ENCODE measurements at regions not wholly inside any gene's neighbourhood (a gene's known extent, or its start where the extent isn't known, plus 50 kb on each side); places are given as distances from the start of the nearest gene placed in this dataset.
A peak's percentile ranks its signal among the peaks of the same experiment; 100 is the strongest.

DNA sequence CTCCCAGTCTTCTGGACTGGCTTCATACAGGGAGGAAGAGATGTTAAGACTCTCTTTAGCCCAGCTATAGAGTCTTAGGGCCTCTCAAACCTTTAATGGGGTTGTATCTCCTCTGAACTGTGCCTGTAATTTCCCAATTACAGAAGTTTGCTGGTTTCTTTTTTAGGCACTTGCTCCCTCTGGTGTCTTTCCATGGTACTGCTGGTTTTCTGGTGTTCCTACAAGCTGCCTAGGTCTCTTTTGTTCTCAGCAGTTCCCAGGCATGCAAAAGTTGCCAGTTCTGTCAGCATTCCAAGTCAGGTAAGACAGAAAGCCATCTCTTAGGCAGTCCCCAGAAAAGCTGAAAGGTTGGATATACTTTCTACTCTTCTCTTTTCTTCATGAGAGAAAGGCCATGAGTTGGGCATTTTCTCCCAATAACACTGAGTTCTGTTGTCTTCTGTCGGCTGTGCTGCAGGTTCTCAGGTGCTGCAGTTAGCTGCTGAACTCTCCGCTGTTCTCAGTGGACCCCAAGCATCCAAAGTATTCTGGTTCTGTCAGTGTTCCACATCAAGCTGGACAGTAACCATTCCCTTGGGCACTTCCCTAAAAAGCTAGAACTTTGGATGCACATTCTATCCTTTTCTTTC, 54.4 kb upstream of the EHHADH start:
- Histone ChIP-seq H2BK20ac (ENCODE audit: low read depth, low read length) (no peak overlapping the region), H3K36me3 (ENCODE audit: control insufficient read depth, insufficient read depth, low read length) (peaks cover 3% of the 10 kb centered on the region), H3K9me3 (ENCODE audit: control insufficient read depth, insufficient read depth, low read length) (peaks cover 6% of the 10 kb centered on the region), H4K91ac (ENCODE audit: insufficient read depth, low read depth, low read length) (no peak overlapping the region), H2BK120ac (ENCODE audit: low read depth, low read length) (no peak overlapping the region), H3K79me1 (ENCODE audit: low read depth in 1 of 2, low read length in 2 of 2) (no peaks in the 10 kb centered on the region; a peak in 1 of 4 replicates), H2AFZ (replicated peaks; ENCODE audit: low read length, poor library complexity) (no peak overlapping the region), H3K14ac (replicated peaks; ENCODE audit: low read depth, low read length) (no peak overlapping the region), H3K27me3 (ENCODE audit: control insufficient read depth, insufficient read depth, low read length) (no peaks in the 10 kb centered on the region), H3K23ac (ENCODE audit: low read depth, low read length) (no peak overlapping the region), H4K20me1 (ENCODE audit: insufficient read depth, low read length) (no peaks in the 10 kb centered on the region), H3K4me3 (ENCODE audit: insufficient read depth, low read depth, low read length) (no peak overlapping the region), H2AK5ac (ENCODE audit: low read depth, low read length) (no peak overlapping the region), H3K4me2 (ENCODE audit: low read depth, low read length) (no peak overlapping the region), H3K56ac (ENCODE audit: extremely low read depth, insufficient read depth, low read length) (no peak overlapping the region), H3K4me1 (ENCODE audit: control insufficient read depth, insufficient read depth, low read length) (no peaks in the 10 kb centered on the region), H2BK5ac (ENCODE audit: low read depth, low read length, poor library complexity, severe bottlenecking) (no peak overlapping the region), H3K9ac (ENCODE audit: low read depth, low read length) (no peak overlapping the region), H2AK9ac (replicated peaks; ENCODE audit: low read depth, low read length, poor library complexity) (no peak overlapping the region), H2BK15ac (ENCODE audit: low read depth, low read length) (no peak overlapping the region), H3K4ac (ENCODE audit: low read depth, low read length) (no peak overlapping the region), H3K9me1 (ENCODE audit: insufficient read depth, low read length) (no peaks in the 10 kb centered on the region), H3K27ac (ENCODE audit: insufficient read depth, low read length) (no peak overlapping the region), H4K8ac (ENCODE audit: low read depth in 2 of 2, low read length in 2 of 2) (no peak overlapping the region), H4K5ac (ENCODE audit: low read depth, low read length) (no peak overlapping the region), H3K18ac (ENCODE audit: low read depth, low read length) (no peak overlapping the region)
- ATAC-seq (ENCODE audit: low read depth), result peak; percentile 85
- TF ChIP-seq POLR2A (IDR thresholded peaks at IDR 0.05; ENCODE audit: low read depth, low read length) (no peak), RFX5 (IDR thresholded peaks at IDR 0.05; ENCODE audit: low read depth, low read length) (no peak), SMC3 (IDR thresholded peaks at IDR 0.05; ENCODE audit: low read depth, low read length) (peak; percentile 56), NFE2L2 (IDR thresholded peaks at IDR 0.05; ENCODE audit: low read depth, low read length) (no peak), RAD21 (IDR thresholded peaks at IDR 0.05; ENCODE audit: low read length) (peak; percentile 62), CHD1 (IDR thresholded peaks at IDR 0.05; ENCODE audit: low read depth, low read length) (no peak), BHLHE40 (IDR thresholded peaks at IDR 0.05; ENCODE audit: low read depth, low read length) (no peak), RCOR1 (IDR thresholded peaks at IDR 0.05; ENCODE audit: insufficient replicate concordance, low read length) (no peak), FOS (IDR thresholded peaks at IDR 0.05; ENCODE audit: low read depth, low read length) (no peak), MXI1 (IDR thresholded peaks at IDR 0.05; ENCODE audit: borderline replicate concordance, low read depth, low read length) (no peak)
- TF ChIP-seq, protein P1, sequence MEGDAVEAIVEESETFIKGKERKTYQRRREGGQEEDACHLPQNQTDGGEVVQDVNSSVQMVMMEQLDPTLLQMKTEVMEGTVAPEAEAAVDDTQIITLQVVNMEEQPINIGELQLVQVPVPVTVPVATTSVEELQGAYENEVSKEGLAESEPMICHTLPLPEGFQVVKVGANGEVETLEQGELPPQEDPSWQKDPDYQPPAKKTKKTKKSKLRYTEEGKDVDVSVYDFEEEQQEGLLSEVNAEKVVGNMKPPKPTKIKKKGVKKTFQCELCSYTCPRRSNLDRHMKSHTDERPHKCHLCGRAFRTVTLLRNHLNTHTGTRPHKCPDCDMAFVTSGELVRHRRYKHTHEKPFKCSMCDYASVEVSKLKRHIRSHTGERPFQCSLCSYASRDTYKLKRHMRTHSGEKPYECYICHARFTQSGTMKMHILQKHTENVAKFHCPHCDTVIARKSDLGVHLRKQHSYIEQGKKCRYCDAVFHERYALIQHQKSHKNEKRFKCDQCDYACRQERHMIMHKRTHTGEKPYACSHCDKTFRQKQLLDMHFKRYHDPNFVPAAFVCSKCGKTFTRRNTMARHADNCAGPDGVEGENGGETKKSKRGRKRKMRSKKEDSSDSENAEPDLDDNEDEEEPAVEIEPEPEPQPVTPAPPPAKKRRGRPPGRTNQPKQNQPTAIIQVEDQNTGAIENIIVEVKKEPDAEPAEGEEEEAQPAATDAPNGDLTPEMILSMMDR (conservative IDR thresholded peaks at IDR 0.05; ENCODE audit: low read depth, low read length), result peak; percentile 59
- TF ChIP-seq, protein P2, sequence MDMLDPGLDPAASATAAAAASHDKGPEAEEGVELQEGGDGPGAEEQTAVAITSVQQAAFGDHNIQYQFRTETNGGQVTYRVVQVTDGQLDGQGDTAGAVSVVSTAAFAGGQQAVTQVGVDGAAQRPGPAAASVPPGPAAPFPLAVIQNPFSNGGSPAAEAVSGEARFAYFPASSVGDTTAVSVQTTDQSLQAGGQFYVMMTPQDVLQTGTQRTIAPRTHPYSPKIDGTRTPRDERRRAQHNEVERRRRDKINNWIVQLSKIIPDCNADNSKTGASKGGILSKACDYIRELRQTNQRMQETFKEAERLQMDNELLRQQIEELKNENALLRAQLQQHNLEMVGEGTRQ (IDR thresholded peaks at IDR 0.05; ENCODE audit: low read depth, low read length), result no peak
- TF ChIP-seq, protein P3, sequence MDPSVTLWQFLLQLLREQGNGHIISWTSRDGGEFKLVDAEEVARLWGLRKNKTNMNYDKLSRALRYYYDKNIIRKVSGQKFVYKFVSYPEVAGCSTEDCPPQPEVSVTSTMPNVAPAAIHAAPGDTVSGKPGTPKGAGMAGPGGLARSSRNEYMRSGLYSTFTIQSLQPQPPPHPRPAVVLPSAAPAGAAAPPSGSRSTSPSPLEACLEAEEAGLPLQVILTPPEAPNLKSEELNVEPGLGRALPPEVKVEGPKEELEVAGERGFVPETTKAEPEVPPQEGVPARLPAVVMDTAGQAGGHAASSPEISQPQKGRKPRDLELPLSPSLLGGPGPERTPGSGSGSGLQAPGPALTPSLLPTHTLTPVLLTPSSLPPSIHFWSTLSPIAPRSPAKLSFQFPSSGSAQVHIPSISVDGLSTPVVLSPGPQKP (IDR thresholded peaks at IDR 0.05; ENCODE audit: borderline replicate concordance, low read depth, low read length), result no peak
- POLR2A ChIA-PET (ENCODE audit: unreplicated experiment), result no interaction called here
- WGBS, 2 experiments (ENCODE audit: extremely low coverage in 2 of 2, insufficient read length in 1 of 2), result no CpG with 5 or more reads among the region's 2 CpGs
- dilution Hi-C loops (cut with HindIII; ENCODE audit: low sequenced_read_pairs, unreplicated experiment) (no loop called here), in situ Hi-C loops (cut with MboI; ENCODE audit: low sequenced_read_pairs) (no loop called here), intact Hi-C loops (cut with micrococcal nuclease) (loop anchor here (1.0 kb wide), 1 partner anchor 433 kb away; no protein-coding TSS in a partner anchor)
- CTCF ChIA-PET, result interaction anchor here (0.6 to 0.8 kb wide), 2 partner anchors 19 to 91 kb away, joined by 4 read pairs; no protein-coding TSS in a partner anchor
- DNase-seq, result peak; percentile 55
- no TSS peak for BruUV-seq (replicated peaks)
